ENCODE measurements at regions not wholly inside any gene's neighbourhood (a gene's known extent, or its start where the extent isn't known, plus 50 kb on each side); places are given as distances from the start of the nearest gene placed in this dataset.
"Not testable (repeated sequence)": the region's sequence is repeated elsewhere in the genome, so short reads cannot be mapped to it uniquely, and the experiment has no call there.

GRCh38 chr2:187206071-187206470 lies 242.0 kb downstream of the CALCRL start:
- peak; percentile 28 for DNase-seq (ENCODE audit: low spot score)

GRCh38 chr2:187198136-187198535 lies 249.9 kb downstream of the CALCRL start:
- no peak for DNase-seq (ENCODE audit: low spot score)

GRCh38 chr2:187194049-187194448 lies 254.0 kb downstream of the CALCRL start:
- no peak for DNase-seq (ENCODE audit: low spot score)

GRCh38 chr2:187188783-187189631 lies 259.0 kb downstream of the CALCRL start:
- DNase-seq (ENCODE audit: low spot score): no peak

GRCh38 chr2:187187519-187187918 lies 260.5 kb downstream of the CALCRL start:
- no peak for DNase-seq (ENCODE audit: low spot score)

- no peak for DNase-seq (ENCODE audit: low spot score)
Observed at GRCh38 chr2:187180529-187180928, 267.5 kb downstream of the CALCRL start.

- not testable (repeated sequence) for DNase-seq (ENCODE audit: low spot score)
Observed at GRCh38 chr2:187178876-187179275, 269.2 kb downstream of the CALCRL start.

- DNase-seq (ENCODE audit: low spot score): no peak
Observed at GRCh38 chr2:187177253-187177652, 270.8 kb downstream of the CALCRL start.

- peak; percentile 7 for DNase-seq (ENCODE audit: low spot score)
Observed at GRCh38 chr2:187174582-187174981, 273.5 kb downstream of the CALCRL start.

- DNase-seq (ENCODE audit: low spot score): no peak
Observed at GRCh38 chr2:187171318-187171717, 276.7 kb downstream of the CALCRL start.

- DNase-seq (ENCODE audit: low spot score): no peak
Observed at GRCh38 chr2:187169864-187170263, 278.2 kb downstream of the CALCRL start.

GRCh38 chr2:187168720-187169713 lies 279.0 kb downstream of the CALCRL start:
- DNase-seq (ENCODE audit: low spot score): no peak

GRCh38 chr2:187167491-187167890 lies 280.6 kb downstream of the CALCRL start:
- DNase-seq (ENCODE audit: low spot score): no peak

GRCh38 chr2:187165936-187166610 lies 282.0 kb downstream of the CALCRL start:
- no peak for DNase-seq (ENCODE audit: low spot score)

GRCh38 chr2:187158452-187158851 lies 289.6 kb downstream of the CALCRL start:
- DNase-seq (ENCODE audit: low spot score): no peak

GRCh38 chr2:187157046-187157445 lies 291.0 kb downstream of the CALCRL start:
- DNase-seq (ENCODE audit: low spot score): no peak

- no peak for DNase-seq (ENCODE audit: low spot score)
Observed at GRCh38 chr2:187155476-187155875, 292.6 kb downstream of the CALCRL start.

GRCh38 chr2:187150670-187151069 lies 297.4 kb downstream of the CALCRL start:
- no peak for DNase-seq (ENCODE audit: low spot score)

- no peak for DNase-seq (ENCODE audit: low spot score)
Observed at GRCh38 chr2:187148059-187148714, 299.2 kb upstream of the ZSWIM2 start.

GRCh38 chr2:187143537-187143936 lies 294.6 kb upstream of the ZSWIM2 start:
- no peak for DNase-seq (ENCODE audit: low spot score)

GRCh38 chr2:187139469-187139868 lies 290.5 kb upstream of the ZSWIM2 start:
- DNase-seq (ENCODE audit: low spot score): no peak

- peak; percentile 1 for DNase-seq (ENCODE audit: low spot score)
Observed at GRCh38 chr2:187138265-187138664, 289.3 kb upstream of the ZSWIM2 start.
